Epithelial cell of prostate (primary cell): ENCODE measurements at regions not wholly inside any gene's neighbourhood (a gene's known extent, or its start where the extent isn't known, plus 50 kb on each side); places are given as distances from the start of the nearest gene placed in this dataset.
"Not testable (repeated sequence)": the region's sequence is repeated elsewhere in the genome, so short reads cannot be mapped to it uniquely, and the experiment has no call there.

Source experiments
- DNase-seq: peaks from one replicate; pipeline ENCODE4 v3.0.0-alpha.2; 2011; ENCODE audit warnings: low read depth, low spot score
- H3K27ac ChIP-seq: fragments of 450-650 bp; 2 replicates; pipeline ENCODE4 v1.5.1; 2017; ENCODE audit warnings: mild to moderate bottlenecking

- no peak overlapping the region for H3K27ac ChIP-seq
- no peak for DNase-seq
Observed at GRCh38 chr12:73180734-73181133, 908.6 kb downstream of the TRHDE start.

- DNase-seq: no peak
- no peak overlapping the region for H3K27ac ChIP-seq
Observed at GRCh38 chr12:73181244-73181643, 909.1 kb downstream of the TRHDE start.

- DNase-seq: no peak
Observed at GRCh38 chr12:73185403-73185802, 913.2 kb downstream of the TRHDE start.

GRCh38 chr12:73186272-73186671, 914.1 kb downstream of the TRHDE start:
- no peak for DNase-seq
- H3K27ac ChIP-seq: no peak overlapping the region

More at GRCh38 chr12:73185403-73185802, 913.2 kb downstream of the TRHDE start:
- no peak overlapping the region for H3K27ac ChIP-seq

GRCh38 chr12:73187765-73188164, 915.6 kb downstream of the TRHDE start:
- H3K27ac ChIP-seq: no peak overlapping the region
- no peak for DNase-seq

- no peak overlapping the region for H3K27ac ChIP-seq
- DNase-seq: no peak
Observed at GRCh38 chr12:73210548-73211204, 938.5 kb downstream of the TRHDE start.

GRCh38 chr12:73220951-73221350, 948.8 kb downstream of the TRHDE start:
- no peak for DNase-seq
- no peak overlapping the region for H3K27ac ChIP-seq

- no peak overlapping the region for H3K27ac ChIP-seq
Observed at GRCh38 chr12:73221398-73221797, 949.2 kb downstream of the TRHDE start.

GRCh38 chr12:73221836-73222235, 949.7 kb downstream of the TRHDE start:
- H3K27ac ChIP-seq: no peak overlapping the region
- no peak for DNase-seq

More at GRCh38 chr12:73221398-73221797, 949.2 kb downstream of the TRHDE start:
- no peak for DNase-seq

- H3K27ac ChIP-seq: no peak overlapping the region
- DNase-seq: no peak
Observed at GRCh38 chr12:73225371-73225937, 953.3 kb downstream of the TRHDE start.

GRCh38 chr12:73225941-73226340, 953.8 kb downstream of the TRHDE start:
- DNase-seq: no peak
- H3K27ac ChIP-seq: no peak overlapping the region

- DNase-seq: no peak
- H3K27ac ChIP-seq: no peak overlapping the region
Observed at GRCh38 chr12:73226593-73226992, 954.4 kb downstream of the TRHDE start.

- H3K27ac ChIP-seq, DNase-seq: not testable (repeated sequence)
Observed at GRCh38 chr12:73228828-73229227, 956.7 kb downstream of the TRHDE start.

GRCh38 chr12:73235387-73235786, 963.2 kb downstream of the TRHDE start:
- H3K27ac ChIP-seq: no peak overlapping the region
- DNase-seq: no peak

GRCh38 chr12:73240110-73240509, 967.9 kb downstream of the TRHDE start:
- no peak for DNase-seq
- no peak overlapping the region for H3K27ac ChIP-seq

- no peak for DNase-seq
- H3K27ac ChIP-seq: no peak overlapping the region
Observed at GRCh38 chr12:73262788-73263381, 990.7 kb downstream of the TRHDE start.

GRCh38 chr12:73266206-73266605, 994.0 kb downstream of the TRHDE start:
- H3K27ac ChIP-seq: no peak overlapping the region
- no peak for DNase-seq

GRCh38 chr12:73274976-73275375, 1002.8 kb downstream of the TRHDE start:
- DNase-seq: no peak
- H3K27ac ChIP-seq: peak overlapping the region; percentile 74

- DNase-seq: no peak
- H3K27ac ChIP-seq: no peak overlapping the region
Observed at GRCh38 chr12:73277971-73278370, 1005.8 kb downstream of the TRHDE start.

GRCh38 chr12:73301530-73301929, 1029.4 kb downstream of the TRHDE start:
- H3K27ac ChIP-seq: no peak overlapping the region
- DNase-seq: no peak

GRCh38 chr12:73307260-73307659, 1035.1 kb downstream of the TRHDE start:
- no peak for DNase-seq
- H3K27ac ChIP-seq: no peak overlapping the region

- H3K27ac ChIP-seq: no peak overlapping the region
- no peak for DNase-seq
Observed at GRCh38 chr12:73308079-73308478, 1035.9 kb downstream of the TRHDE start.
